CD4-positive, alpha-beta T cell (primary cell): ENCODE measurements at regions not wholly inside any gene's neighbourhood (a gene's known extent, or its start where the extent isn't known, plus 50 kb on each side); places are given as distances from the start of the nearest gene placed in this dataset.

Experiments used
- ATAC-seq: fragments of 200-7000 bp; cut with Tn5 transposase; one replicate; pipeline ENCODE4 v1.10.0; 2022; ENCODE audit warnings: mild to moderate bottlenecking; ENCODE audit not compliant: poor library complexity
- CTCF ChIA-PET: fragments of 350-600 bp; sonication (Branson Sonifier 250); formaldehyde crosslinking; loops from one replicate; lab custom pipeline; 2021; ENCODE audit warnings: antibody characterized with exemption, inconsistent platforms; lab: Charles Lee
- POLR2A ChIA-PET: fragments of 350-600 bp; sonication (Branson Sonifier 250); formaldehyde crosslinking; loops from one replicate; lab custom pipeline; 2021; ENCODE audit warnings: antibody characterized with exemption, inconsistent platforms; lab: Charles Lee
- DNase-seq, 14 experiments: peaks; one replicate each; pipeline ENCODE4 v3.0.0-alpha.2; 2013 to 2020; ENCODE audit warnings: mixed read lengths in 2 of 14
- H3K27ac ChIP-seq, 2 donors: one replicate each; pipeline versions ENCODE4 v1.5.1 to v1.7.0; 2013; ENCODE audit warnings: low read length in 2 of 2, low read depth in 1 of 2, mild to moderate bottlenecking in 1 of 2
- H3K27me3 ChIP-seq, 2 experiments: 1 replicate in 1 of 2; 2 replicates in 1 of 2; pipeline versions ENCODE4 v1.6.1 to v1.7.0; 2013; ENCODE audit warnings: low read length in 2 of 2, control low read depth in 1 of 2, mild to moderate bottlenecking in 1 of 2, moderate library complexity in 1 of 2; ENCODE audit not compliant: insufficient read depth in 2 of 2, control insufficient read depth in 1 of 2
- H3K36me3 ChIP-seq: one replicate; pipeline ENCODE4 v1.6.1; 2013; ENCODE audit warnings: low read length, control low read depth; ENCODE audit not compliant: insufficient read depth
- H3K4me1 ChIP-seq: one replicate; pipeline ENCODE4 v1.6.1; 2013; ENCODE audit warnings: low read length, control low read depth; ENCODE audit not compliant: insufficient read depth
- H3K4me3 ChIP-seq: one replicate; pipeline ENCODE4 v1.5.1; 2013; ENCODE audit warnings: mild to moderate bottlenecking, low read length, moderate library complexity
- H3K9me3 ChIP-seq, 2 experiments: 1 replicate in 1 of 2; 2 replicates in 1 of 2; pipeline versions ENCODE4 v1.6.1 to v1.7.0; 2013; ENCODE audit warnings: low read length in 2 of 2, mild to moderate bottlenecking in 2 of 2, control low read depth in 1 of 2, moderate library complexity in 1 of 2; ENCODE audit not compliant: control insufficient read depth in 1 of 2, insufficient read depth in 1 of 2
- H3K27ac Mint-ChIP-seq: one replicate; pipeline ENCODE4 v1.8.0; 2020; ENCODE audit warnings: mixed read lengths
- H3K27me3 Mint-ChIP-seq: one replicate; pipeline ENCODE4 v1.8.0; 2021; ENCODE audit warnings: mixed read lengths
- H3K36me3 Mint-ChIP-seq: one replicate; pipeline ENCODE4 v1.8.0; 2021; ENCODE audit warnings: low read depth, mixed read lengths
- H3K4me1 Mint-ChIP-seq: one replicate; pipeline ENCODE4 v1.8.0; 2021; ENCODE audit warnings: low read depth, mixed read lengths
- H3K4me3 Mint-ChIP-seq: one replicate; pipeline ENCODE4 v1.8.0; 2020; ENCODE audit warnings: mild to moderate bottlenecking, mixed read lengths
- H3K9me3 Mint-ChIP-seq: one replicate; pipeline ENCODE4 v1.8.0; 2020; ENCODE audit warnings: mixed read lengths
- CTCF ChIP-seq: fragments of 200-600 bp; IDR thresholded peaks from one replicate; pipeline ENCODE4 v1.8.0; 2022; ENCODE audit warnings: antibody characterized with exemption, mild to moderate bottlenecking
- intact Hi-C, 2 experiments: fragments of 100-400 bp; cut with DNase I in 1 of 2; cut with micrococcal nuclease in 1 of 2; formaldehyde crosslinking; loops; one replicate each; pipeline versions ENCODE4 v1.15.1 to v1.9.0; 2023 to 2025; cut with DNase I, micrococcal nuclease

GRCh38 chr5:103808464-103809106, 246.0 kb upstream of the NUDT12 start:
- CTCF ChIA-PET = interaction anchor here (0.6 kb wide), 1 partner anchor 381 kb away, joined by 4 read pairs; no protein-coding TSS in a partner anchor
- Histone ChIP-seq H3K9me3 (peaks cover 0 to 3% of the 10 kb centered on the region in 2 experiments), H3K27ac (no peak overlapping the region), H3K36me3 (no peaks in the 10 kb centered on the region), H3K4me1 (no peaks in the 10 kb centered on the region), H3K4me3 (no peak overlapping the region), H3K27me3 (no peaks in the 10 kb centered on the region)
- H3K4me3 Mint-ChIP-seq = no peak overlapping the region
- no peaks in the 10 kb centered on the region for H3K4me1 Mint-ChIP-seq
- H3K36me3 Mint-ChIP-seq = no peaks in the 10 kb centered on the region
- ATAC-seq (no peak), DNase-seq (no peak)
- no peak for TF ChIP-seq CTCF
- H3K27me3 Mint-ChIP-seq = no peaks in the 10 kb centered on the region
- no peak overlapping the region for H3K27ac Mint-ChIP-seq
- POLR2A ChIA-PET = no interaction called here
- intact Hi-C loops = no loop called here
- no peaks in the 10 kb centered on the region for H3K9me3 Mint-ChIP-seq

GRCh38 chr5:103804711-103805110, 242.1 kb upstream of the NUDT12 start:
- POLR2A ChIA-PET = no interaction called here
- ATAC-seq (no peak), DNase-seq (no peak)

GRCh38 chr5:103801681-103802080, 239.1 kb upstream of the NUDT12 start:
- H3K4me3 Mint-ChIP-seq = no peak overlapping the region
- DNase-seq = no peak
- no peaks in the 10 kb centered on the region for H3K27me3 Mint-ChIP-seq

More at GRCh38 chr5:103804711-103805110, 242.1 kb upstream of the NUDT12 start:
- peaks cover 0 to 6% of the 10 kb centered on the region in 2 experiments for H3K9me3 ChIP-seq
- CTCF ChIA-PET = no interaction called here
- no peaks in the 10 kb centered on the region for H3K4me1 ChIP-seq
- H3K4me3 Mint-ChIP-seq = no peak overlapping the region
- H3K27ac ChIP-seq = no peak overlapping the region
- no peak for TF ChIP-seq CTCF
- no peaks in the 10 kb centered on the region for H3K9me3 Mint-ChIP-seq
- no peak overlapping the region for H3K4me3 ChIP-seq
- H3K27me3 Mint-ChIP-seq = no peaks in the 10 kb centered on the region
- H3K27me3 ChIP-seq = no peaks in the 10 kb centered on the region
- no peaks in the 10 kb centered on the region for H3K36me3 ChIP-seq
- intact Hi-C loops = no loop called here
- H3K27ac Mint-ChIP-seq = no peak overlapping the region
- no peaks in the 10 kb centered on the region for H3K36me3 Mint-ChIP-seq
- no peaks in the 10 kb centered on the region for H3K4me1 Mint-ChIP-seq

More at GRCh38 chr5:103801681-103802080, 239.1 kb upstream of the NUDT12 start:
- no peaks in the 10 kb centered on the region for H3K27me3 ChIP-seq
- intact Hi-C loops = no loop called here
- H3K27ac Mint-ChIP-seq = no peak overlapping the region
- H3K4me1 Mint-ChIP-seq = no peaks in the 10 kb centered on the region
- no peak for ATAC-seq
- H3K36me3 ChIP-seq = no peaks in the 10 kb centered on the region
- CTCF ChIA-PET = no interaction called here
- no peak overlapping the region for H3K4me3 ChIP-seq
- POLR2A ChIA-PET = no interaction called here
- no peak for TF ChIP-seq CTCF
- H3K9me3 ChIP-seq = peaks cover 0 to 7% of the 10 kb centered on the region in 2 experiments
- H3K9me3 Mint-ChIP-seq = peaks cover 3% of the 10 kb centered on the region
- H3K36me3 Mint-ChIP-seq = no peaks in the 10 kb centered on the region
- H3K27ac ChIP-seq = no peak overlapping the region
- no peaks in the 10 kb centered on the region for H3K4me1 ChIP-seq
